HepG2 (cell line): ENCODE measurements at regions not wholly inside any gene's neighbourhood (a gene's known extent, or its start where the extent isn't known, plus 50 kb on each side); places are given as distances from the start of the nearest gene placed in this dataset.

Experiments used
- ARNT2 ChIP-seq: sonication (generic); formaldehyde crosslinking; IDR thresholded peaks from 2 replicates; pipeline ENCODE4 v1.8.0; 2022; ENCODE audit warnings: mild to moderate bottlenecking, low read depth, missing genetic modification reagents, moderate library complexity
- ASH2L ChIP-seq: fragments of 300-600, 200-600 bp; sonication (generic); IDR thresholded peaks from 2 replicates; pipeline ENCODE4 v1.7.0; 2017; ENCODE audit warnings: low read depth, mild to moderate bottlenecking, moderate library complexity, mixed read lengths, low read length; ENCODE audit not compliant: insufficient read length
- JARID2 ChIP-seq: sonication (generic); formaldehyde crosslinking; IDR thresholded peaks from 2 replicates; pipeline ENCODE4 v1.8.1; 2023; ENCODE audit warnings: missing genetic modification reagents, inconsistent platforms; ENCODE audit not compliant: insufficient replicate concordance
- ZNF407 ChIP-seq: sonication (generic); formaldehyde crosslinking; IDR thresholded peaks from one replicate; pipeline ENCODE4 v1.5.1; 2020; ENCODE audit warnings: mild to moderate bottlenecking, missing genetic modification reagents; ENCODE audit errors: not compliant biosample characterization
- ZNF503 ChIP-seq: sonication (generic); formaldehyde crosslinking; IDR thresholded peaks from 2 replicates; pipeline ENCODE4 v1.4.0; 2020; ENCODE audit warnings: missing genetic modification reagents
- TF ChIP-seq, protein P1 (sequence below): sonication (generic); formaldehyde crosslinking; IDR thresholded peaks from 2 replicates; pipeline ENCODE4 v1.5.0; 2020; ENCODE audit warnings: mild to moderate bottlenecking, missing genetic modification reagents

- TF ChIP-seq ZNF407: no peak
- no peak for TF ChIP-seq ARNT2 (CRISPR knock-in tag)
- TF ChIP-seq ASH2L: no peak
- TF ChIP-seq ZNF503: no peak
- TF ChIP-seq, protein P1, sequence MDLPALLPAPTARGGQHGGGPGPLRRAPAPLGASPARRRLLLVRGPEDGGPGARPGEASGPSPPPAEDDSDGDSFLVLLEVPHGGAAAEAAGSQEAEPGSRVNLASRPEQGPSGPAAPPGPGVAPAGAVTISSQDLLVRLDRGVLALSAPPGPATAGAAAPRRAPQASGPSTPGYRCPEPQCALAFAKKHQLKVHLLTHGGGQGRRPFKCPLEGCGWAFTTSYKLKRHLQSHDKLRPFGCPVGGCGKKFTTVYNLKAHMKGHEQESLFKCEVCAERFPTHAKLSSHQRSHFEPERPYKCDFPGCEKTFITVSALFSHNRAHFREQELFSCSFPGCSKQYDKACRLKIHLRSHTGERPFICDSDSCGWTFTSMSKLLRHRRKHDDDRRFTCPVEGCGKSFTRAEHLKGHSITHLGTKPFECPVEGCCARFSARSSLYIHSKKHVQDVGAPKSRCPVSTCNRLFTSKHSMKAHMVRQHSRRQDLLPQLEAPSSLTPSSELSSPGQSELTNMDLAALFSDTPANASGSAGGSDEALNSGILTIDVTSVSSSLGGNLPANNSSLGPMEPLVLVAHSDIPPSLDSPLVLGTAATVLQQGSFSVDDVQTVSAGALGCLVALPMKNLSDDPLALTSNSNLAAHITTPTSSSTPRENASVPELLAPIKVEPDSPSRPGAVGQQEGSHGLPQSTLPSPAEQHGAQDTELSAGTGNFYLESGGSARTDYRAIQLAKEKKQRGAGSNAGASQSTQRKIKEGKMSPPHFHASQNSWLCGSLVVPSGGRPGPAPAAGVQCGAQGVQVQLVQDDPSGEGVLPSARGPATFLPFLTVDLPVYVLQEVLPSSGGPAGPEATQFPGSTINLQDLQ (CRISPR knock-in tag): no peak
- TF ChIP-seq JARID2: no peak
These were observed 150.1 kb downstream of the CRLF2 start (continued) for GRCh38 chrX:1062351-1062750.
